ENCODE measurements at regions not wholly inside any gene's neighbourhood (a gene's known extent, or its start where the extent isn't known, plus 50 kb on each side); places are given as distances from the start of the nearest gene placed in this dataset.

DNA sequence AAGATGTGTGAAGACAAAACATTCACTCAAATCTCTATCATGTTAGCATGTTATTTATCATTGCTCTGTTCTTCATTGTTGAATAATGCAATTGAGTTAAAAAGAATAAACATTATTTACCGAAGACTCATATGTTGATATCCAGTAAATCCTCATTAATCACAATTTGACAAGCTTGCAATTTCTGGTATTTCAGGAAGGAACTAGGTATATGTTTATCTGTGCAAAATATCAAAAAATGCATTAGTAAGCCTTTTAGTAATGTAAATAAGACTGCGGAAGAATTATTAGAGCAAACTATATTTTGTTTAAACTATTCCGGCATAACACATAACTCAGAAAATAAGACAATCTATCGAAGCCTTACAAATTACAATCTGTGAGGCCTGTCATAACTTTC, 222.7 kb upstream of the NOVA1 start:
- TF ChIP-seq CTCF (IDR thresholded peaks at IDR 0.05) (no peak), EZH2 (IDR thresholded peaks at IDR 0.05; ENCODE audit: borderline replicate concordance, insufficient read depth, low read depth, low read length, poor library complexity, severe bottlenecking) (no peak)
